Endothelial cell (in vitro differentiated cells): ENCODE measurements at regions not wholly inside any gene's neighbourhood (a gene's known extent, or its start where the extent isn't known, plus 50 kb on each side); places are given as distances from the start of the nearest gene placed in this dataset.

Experiments
- DNase-seq: peaks from one replicate; pipeline ENCODE4 v3.0.0; 2021; ENCODE audit warnings: low spot score
- H3K27ac Mint-ChIP-seq: one replicate; pipeline ENCODE4 v1.8.0; 2021; ENCODE audit warnings: mixed read lengths, inconsistent platforms; ENCODE audit not compliant: unreplicated experiment
- H3K27me3 Mint-ChIP-seq: one replicate; pipeline ENCODE4 v1.8.0; 2021; ENCODE audit warnings: mild to moderate bottlenecking, moderate library complexity, mixed read lengths, inconsistent platforms; ENCODE audit not compliant: unreplicated experiment
- H3K36me3 Mint-ChIP-seq: one replicate; pipeline ENCODE4 v1.8.0; 2021; ENCODE audit warnings: mild to moderate bottlenecking, low read depth, mixed read lengths, inconsistent platforms; ENCODE audit not compliant: unreplicated experiment
- H3K4me1 Mint-ChIP-seq: one replicate; pipeline ENCODE4 v1.8.0; 2021; ENCODE audit warnings: mild to moderate bottlenecking, mixed read lengths, inconsistent platforms; ENCODE audit not compliant: unreplicated experiment
- H3K4me3 Mint-ChIP-seq: one replicate; pipeline ENCODE4 v1.8.0; 2021; ENCODE audit warnings: mild to moderate bottlenecking, mixed read lengths, inconsistent platforms; ENCODE audit not compliant: unreplicated experiment
- H3K9me3 Mint-ChIP-seq: one replicate; pipeline ENCODE4 v1.8.0; 2021; ENCODE audit warnings: mixed read lengths, inconsistent platforms; ENCODE audit not compliant: unreplicated experiment
- TF ChIP-seq, protein P1 (sequence below): fragments of 200-600 bp; sonication (generic); IDR thresholded peaks from one replicate; pipeline ENCODE4 v1.5.0; 2021; ENCODE audit warnings: antibody characterized with exemption; ENCODE audit not compliant: unreplicated experiment

DNA sequence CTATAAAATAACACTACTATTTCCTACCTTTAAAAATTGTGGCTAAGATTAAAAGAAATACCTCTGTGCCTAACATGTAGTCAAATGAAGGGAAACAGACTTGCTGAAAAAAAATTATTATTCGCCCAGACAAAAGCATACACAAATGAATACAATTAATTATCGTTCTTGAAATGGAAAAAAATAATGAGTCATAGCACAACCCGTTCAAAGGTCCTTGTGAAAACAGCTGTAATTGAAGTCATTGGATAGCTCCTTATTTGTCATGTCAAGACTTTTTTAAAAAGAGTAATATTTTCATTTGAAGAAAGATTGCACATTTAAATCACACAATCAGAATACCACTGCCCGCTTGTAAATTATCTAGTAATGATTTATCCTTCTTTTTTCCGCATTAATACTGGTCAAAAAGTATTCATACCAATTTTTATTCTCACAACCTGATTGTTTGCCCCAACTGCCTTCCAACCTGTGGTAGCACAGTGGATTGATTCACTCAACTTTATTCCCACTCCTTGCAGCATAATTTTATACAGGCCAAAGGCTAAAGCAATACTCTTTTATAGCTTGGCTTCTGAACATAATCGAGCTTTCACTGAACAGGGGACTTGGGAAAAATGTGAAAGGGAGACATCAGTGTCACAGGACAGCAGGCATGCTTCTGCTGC lies 655.2 kb upstream of the MAP3K7 start:
- DNase-seq, result no peak
- Mint-ChIP-seq H3K27ac (no peak overlapping the region), H3K4me3 (no peak overlapping the region), H3K36me3 (no peaks in the 10 kb centered on the region), H3K4me1 (no peaks in the 10 kb centered on the region), H3K9me3 (no peaks in the 10 kb centered on the region), H3K27me3 (no peaks in the 10 kb centered on the region)
- TF ChIP-seq, protein P1, sequence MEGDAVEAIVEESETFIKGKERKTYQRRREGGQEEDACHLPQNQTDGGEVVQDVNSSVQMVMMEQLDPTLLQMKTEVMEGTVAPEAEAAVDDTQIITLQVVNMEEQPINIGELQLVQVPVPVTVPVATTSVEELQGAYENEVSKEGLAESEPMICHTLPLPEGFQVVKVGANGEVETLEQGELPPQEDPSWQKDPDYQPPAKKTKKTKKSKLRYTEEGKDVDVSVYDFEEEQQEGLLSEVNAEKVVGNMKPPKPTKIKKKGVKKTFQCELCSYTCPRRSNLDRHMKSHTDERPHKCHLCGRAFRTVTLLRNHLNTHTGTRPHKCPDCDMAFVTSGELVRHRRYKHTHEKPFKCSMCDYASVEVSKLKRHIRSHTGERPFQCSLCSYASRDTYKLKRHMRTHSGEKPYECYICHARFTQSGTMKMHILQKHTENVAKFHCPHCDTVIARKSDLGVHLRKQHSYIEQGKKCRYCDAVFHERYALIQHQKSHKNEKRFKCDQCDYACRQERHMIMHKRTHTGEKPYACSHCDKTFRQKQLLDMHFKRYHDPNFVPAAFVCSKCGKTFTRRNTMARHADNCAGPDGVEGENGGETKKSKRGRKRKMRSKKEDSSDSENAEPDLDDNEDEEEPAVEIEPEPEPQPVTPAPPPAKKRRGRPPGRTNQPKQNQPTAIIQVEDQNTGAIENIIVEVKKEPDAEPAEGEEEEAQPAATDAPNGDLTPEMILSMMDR, result no peak

DNA sequence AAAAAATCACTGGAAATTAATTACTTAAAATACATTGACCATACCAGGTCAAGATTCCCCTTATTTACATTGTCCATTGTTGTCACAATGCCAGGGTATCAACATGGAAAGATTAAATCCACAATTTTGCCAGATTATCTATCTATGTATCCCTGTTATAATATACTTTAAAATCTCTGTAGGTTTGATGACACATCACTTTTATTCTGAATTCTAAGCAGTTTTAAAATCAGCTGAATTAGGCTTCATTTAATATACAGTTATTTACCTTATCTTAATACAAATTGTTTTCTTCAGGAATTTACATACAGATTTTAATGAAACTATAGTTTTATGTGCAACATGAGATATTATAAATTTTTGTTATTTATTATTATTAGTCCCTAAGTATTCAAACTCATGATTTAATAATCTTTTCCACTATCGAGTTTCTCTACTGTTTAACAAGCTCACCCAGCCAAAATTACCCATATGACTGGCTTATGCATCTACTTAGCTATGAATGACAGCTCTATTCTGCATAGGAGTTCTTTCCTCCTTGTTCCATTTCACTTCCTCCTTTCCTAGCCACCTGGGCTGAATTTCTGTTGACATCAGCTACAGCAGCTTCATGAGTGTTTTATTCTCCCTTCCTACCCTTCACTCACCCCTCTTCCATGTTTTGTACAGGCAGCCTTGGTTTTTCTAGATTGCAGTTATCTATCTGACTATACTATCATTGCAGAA lies 654.2 kb upstream of the MAP3K7 start:
- no peaks in the 10 kb centered on the region for H3K9me3 Mint-ChIP-seq
- no peaks in the 10 kb centered on the region for H3K27me3 Mint-ChIP-seq
- no peaks in the 10 kb centered on the region for H3K36me3 Mint-ChIP-seq

DNA sequence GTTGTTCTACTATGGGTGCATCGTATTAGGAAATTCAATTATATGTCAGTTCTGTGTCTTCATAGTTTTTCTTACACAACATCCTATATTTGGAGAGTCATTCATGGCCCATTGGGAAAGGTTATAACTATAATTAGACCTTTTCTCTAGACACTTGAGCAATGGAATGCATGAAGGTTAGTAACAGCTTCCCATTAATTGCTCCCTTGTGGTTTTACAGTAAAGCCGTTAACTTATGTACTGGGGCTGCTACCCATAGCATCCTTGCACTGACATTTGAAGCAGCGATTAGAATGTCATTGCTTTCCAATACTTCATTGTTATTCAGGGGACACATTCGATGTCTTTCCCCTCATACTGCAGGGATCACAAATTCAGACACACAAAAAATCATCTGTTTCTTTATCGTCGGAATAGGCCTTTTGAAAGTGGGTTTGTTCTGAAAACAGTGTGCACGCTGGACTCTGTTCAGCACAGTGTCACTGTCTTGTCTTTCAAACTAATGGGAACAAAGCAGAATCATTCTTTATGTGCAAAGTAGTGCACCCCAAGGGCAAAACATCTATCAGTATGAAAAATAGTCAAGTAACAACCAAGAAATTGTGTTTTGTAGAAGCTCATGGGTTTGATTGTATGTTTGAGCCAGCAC lies 634.3 kb upstream of the MAP3K7 start:
- Mint-ChIP-seq H3K36me3 (no peaks in the 10 kb centered on the region), H3K9me3 (no peaks in the 10 kb centered on the region), H3K4me1 (no peaks in the 10 kb centered on the region), H3K27ac (no peak overlapping the region), H3K4me3 (no peak overlapping the region), H3K27me3 (peaks cover 2% of the 10 kb centered on the region)
- TF ChIP-seq, protein P1, result no peak
- no peak for DNase-seq

More for the DNA sequence above, 654.2 kb upstream of the MAP3K7 start:
- DNase-seq, result no peak
- H3K27ac Mint-ChIP-seq, result no peak overlapping the region
- TF ChIP-seq, protein P1, result no peak
- no peak overlapping the region for H3K4me3 Mint-ChIP-seq
- no peaks in the 10 kb centered on the region for H3K4me1 Mint-ChIP-seq

DNA sequence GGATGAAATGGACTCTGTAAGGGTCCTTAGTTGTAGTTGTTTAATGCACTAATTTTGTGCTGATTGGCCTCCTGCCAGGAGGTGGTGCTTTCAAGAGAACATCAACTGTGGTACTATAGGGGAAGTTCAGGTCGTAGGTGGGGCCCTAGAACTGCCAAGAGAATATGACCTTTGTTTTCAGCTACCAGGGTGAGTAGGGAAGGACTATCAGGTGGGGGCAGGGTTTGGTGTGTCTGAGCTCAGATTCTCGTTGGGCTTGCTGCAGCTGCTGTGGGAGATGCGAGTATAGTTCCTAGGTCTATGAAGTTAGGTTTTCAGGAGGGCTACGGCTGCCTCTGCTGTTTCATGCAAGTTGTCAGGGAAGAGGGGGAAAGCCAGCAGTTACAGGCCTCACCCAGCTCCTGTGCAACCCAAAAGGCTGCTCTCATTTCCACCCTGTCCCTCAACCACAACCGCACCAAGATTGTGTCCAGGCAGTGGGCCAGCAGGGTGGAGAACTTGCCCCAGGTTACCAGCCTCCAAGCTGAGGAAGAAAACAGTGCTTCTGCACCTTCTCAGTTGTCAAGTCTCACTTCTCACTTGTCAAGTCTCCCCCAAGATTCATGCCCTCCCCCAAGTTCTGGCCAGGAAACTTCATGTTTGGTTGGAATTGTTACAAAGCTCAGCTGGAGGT lies 626.5 kb upstream of the MAP3K7 start:
- no peaks in the 10 kb centered on the region for H3K36me3 Mint-ChIP-seq
- H3K9me3 Mint-ChIP-seq, result peaks cover 12% of the 10 kb centered on the region
- no peak overlapping the region for H3K4me3 Mint-ChIP-seq
- no peaks in the 10 kb centered on the region for H3K4me1 Mint-ChIP-seq
- no peaks in the 10 kb centered on the region for H3K27me3 Mint-ChIP-seq
- DNase-seq, result no peak
- H3K27ac Mint-ChIP-seq, result no peak overlapping the region
- TF ChIP-seq, protein P1, result no peak
